ENCODE measurements at regions not wholly inside any gene's neighbourhood (a gene's known extent, or its start where the extent isn't known, plus 50 kb on each side); places are given as distances from the start of the nearest gene placed in this dataset.
A peak's percentile ranks its signal among the peaks of the same experiment; 100 is the strongest.
"Not testable (repeated sequence)": the region's sequence is repeated elsewhere in the genome, so short reads cannot be mapped to it uniquely, and the experiment has no call there.

GRCh38 chr3:182631183-182632076 lies 161.9 kb upstream of the ATP11B start:
- DNase-seq (ENCODE audit: low spot score), result no peak

- DNase-seq (ENCODE audit: low spot score), result no peak
These were observed 161.3 kb upstream of the ATP11B start for GRCh38 chr3:182632077-182632393.

DNA sequence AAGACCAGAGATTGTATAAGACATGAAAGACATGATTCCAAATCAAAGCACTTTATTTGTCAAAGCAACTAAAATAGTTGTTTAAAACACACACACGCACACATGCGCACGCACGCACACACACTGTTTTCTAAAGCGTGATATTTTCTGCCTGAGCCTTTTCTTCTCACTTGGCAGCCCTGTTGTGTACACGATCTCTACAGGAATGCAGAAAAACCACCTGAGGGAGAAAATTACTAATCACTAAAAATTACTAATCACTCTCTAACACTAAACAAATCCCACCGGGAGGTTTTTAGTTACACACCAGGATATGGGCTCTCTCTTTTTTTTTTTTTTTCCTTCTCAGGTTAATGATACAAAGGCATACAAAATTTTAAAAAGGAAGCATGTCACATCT lies 160.1 kb upstream of the ATP11B start:
- DNase-seq (ENCODE audit: low spot score), result no peak

DNA sequence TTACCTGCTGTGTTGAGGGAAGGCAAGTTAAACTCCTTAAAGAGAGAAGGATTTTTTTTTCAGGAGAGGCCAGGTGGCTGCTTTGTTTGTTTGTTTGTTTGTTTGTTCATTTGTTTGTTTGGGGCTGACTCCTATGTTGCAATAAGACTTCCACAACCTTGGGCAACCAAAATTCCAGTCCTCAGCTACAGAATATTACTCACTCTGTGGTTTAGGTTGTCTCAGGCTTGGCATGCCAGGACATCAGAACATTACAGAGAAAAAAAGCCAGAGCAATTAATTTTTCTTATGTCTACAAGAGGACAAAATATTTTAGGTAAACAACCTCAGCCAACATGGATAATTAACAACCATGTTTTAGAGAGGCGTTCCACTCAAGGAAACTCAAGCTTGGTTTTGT lies 156.7 kb upstream of the ATP11B start:
- no peak for DNase-seq (ENCODE audit: low spot score)

GRCh38 chr3:182637350-182638110 lies 155.8 kb upstream of the ATP11B start:
- no peak for DNase-seq (ENCODE audit: low spot score)

DNA sequence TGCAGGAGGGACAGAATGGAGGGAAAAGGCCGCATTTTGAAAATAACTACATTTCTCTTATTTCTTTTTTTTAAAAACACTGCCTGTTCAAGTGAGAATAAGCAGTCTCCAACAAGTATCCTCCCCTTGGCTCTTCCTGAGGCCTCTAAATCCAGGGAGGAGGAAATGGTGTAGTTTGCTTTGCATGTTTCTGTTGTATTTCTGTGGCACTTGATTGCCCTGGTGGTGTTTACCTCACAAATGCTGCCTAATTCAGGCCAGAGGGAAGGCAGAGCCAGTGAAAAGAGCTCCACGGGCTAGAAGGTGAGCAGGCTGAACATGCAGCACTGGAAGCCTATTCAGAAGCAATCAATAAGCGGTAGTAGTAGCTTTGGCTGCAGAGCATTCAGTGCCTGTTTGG lies 149.3 kb upstream of the ATP11B start:
- DNase-seq (ENCODE audit: low spot score), result no peak

DNA sequence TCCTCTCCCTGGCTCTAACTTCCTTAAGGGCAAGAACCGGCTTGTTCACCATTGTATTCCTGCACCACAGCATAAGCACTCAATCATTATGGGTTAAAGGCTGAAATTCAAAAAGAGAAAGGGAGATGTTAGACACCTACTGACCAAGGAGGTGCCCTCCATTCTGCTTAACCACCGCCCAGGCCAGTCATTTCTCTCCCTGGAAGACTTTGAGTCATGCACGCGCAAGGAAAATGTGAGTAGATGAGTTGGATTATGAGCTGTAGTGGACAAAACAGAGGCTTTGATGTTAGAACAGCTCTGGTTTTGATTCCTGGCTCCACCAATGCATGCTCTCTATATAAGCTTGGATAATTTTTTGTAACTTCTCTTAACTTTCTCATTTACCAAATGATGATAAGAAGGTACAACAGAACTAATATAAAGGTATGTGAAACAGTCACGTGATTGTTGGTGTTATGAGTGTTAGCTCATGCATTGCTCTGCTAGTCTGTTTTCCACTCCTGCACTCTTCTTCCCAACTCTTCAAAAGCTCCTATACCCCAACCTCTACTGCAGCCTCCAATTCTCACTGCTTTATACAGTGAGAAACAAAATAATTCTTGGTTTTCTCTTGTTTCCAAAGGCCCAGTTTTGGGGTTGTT lies 148.4 kb upstream of the ATP11B start:
- no peak for DNase-seq (ENCODE audit: low spot score)

- DNase-seq (ENCODE audit: low spot score), result no peak
These were observed 142.7 kb upstream of the ATP11B start for GRCh38 chr3:182650568-182651128.

DNA sequence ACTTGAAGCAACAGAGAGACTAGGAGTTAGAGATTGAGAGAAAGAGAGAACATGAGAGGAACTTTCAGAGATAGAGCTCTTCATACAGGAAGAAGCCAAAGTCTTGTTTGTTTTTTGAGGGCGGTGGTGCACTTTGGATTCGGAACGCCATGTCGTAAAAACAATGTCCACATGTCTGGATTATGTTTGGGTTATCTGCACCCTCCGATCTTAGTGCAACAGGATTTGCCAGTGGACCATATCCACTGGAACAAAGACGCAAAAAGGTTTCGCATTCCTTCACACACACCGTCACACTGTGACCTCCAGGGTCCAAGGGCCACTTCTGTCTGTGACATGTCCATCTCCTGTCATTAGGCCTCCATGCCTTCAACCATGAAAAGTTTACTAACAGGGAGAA lies 141.8 kb upstream of the ATP11B start:
- no peak for DNase-seq (ENCODE audit: low spot score)

GRCh38 chr3:182653065-182653464 lies 140.2 kb upstream of the ATP11B start:
- DNase-seq (ENCODE audit: low spot score), result not testable (repeated sequence)

DNA sequence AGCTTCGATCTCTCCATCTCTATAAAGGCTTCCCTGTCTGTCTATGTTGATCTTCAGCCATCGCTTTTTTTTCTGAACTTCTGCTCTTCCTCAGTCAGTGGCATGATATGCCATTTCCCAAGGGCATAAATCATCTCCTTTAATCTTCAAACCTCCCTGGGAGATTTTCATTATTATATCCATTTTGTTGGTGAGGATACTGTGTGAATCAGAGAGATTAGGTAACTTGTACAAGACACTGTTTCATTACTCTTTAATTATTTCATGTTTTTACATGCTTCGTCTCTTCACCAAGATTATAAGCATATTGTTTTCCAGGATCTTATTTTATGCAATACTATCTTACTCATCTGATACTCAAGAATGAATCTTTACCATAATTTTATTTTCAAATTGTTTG lies 124.8 kb upstream of the ATP11B start:
- DNase-seq (ENCODE audit: low spot score), result no peak

DNA sequence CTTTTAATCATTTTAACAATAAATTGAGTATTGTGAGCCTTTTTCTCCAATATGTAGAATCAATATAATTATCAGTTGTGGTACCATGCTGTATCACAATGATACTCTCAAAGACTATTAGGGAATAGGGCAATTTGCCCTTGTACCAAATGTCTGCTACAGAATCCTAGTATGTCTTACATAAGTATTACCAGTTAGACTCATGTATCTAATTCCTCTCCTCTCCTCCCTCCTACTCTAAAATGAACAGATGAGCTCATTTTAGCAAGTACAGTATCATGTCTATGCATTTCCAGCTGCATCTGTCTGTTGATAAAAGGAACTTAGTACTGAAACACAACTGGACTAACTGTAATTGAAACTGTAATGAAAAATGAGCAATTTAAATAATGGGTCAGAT lies 124.3 kb upstream of the ATP11B start:
- no peak for DNase-seq (ENCODE audit: low spot score)

- no peak for DNase-seq (ENCODE audit: low spot score)
These were observed 121.8 kb upstream of the ATP11B start for GRCh38 chr3:182671541-182671940.

GRCh38 chr3:182671942-182672341 lies 121.4 kb upstream of the ATP11B start:
- DNase-seq (ENCODE audit: low spot score), result no peak

GRCh38 chr3:182673336-182673735 lies 120.0 kb upstream of the ATP11B start:
- no peak for DNase-seq (ENCODE audit: low spot score)

DNA sequence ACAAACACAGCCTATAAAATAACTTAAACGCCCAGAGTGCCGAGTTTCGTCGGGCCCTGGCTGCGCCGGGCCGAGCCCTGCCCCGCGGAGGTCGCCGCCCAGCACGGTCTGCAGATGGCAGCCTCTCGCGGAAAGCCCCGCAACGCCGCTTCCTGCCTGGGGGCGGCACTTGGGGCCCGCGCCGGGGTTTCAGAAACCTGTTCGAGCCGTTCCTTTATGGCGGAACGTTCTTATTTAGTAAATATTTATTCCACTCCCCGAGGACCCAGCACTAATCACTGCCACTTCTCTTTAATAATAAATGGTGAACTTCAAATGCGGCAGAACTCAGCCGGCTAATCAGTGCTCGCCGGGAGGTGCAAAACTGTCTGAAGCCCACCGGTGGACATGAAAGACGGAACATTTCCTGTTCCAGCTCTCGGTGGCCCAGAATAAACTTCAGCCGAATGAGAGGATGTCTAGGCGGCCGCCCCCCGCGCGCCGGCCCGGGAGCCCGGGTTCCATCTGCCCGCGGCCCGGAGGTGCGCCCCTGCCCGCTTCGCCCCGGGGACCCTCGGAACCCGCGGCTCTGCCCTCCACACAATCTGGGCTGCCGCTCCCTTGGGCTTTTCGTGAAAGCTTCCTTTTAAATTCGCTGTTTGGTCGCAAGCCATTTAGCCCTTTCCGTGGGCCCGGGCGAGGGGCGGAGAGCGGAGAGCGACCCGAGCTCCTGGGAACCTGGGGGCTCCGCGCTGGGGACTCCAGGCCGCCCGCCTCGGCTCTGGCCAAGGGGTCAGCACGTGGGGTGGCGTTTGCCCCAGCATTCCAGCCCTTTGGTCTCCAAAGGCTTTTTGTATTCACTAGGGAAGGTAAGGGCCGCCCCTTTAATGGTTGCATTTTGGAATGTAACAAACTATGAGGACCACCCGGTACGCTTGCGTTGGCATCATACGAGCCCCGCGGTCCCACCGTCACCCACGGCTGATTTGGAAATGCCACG lies 110.8 kb upstream of the ATP11B start:
- peak; percentile 78 for DNase-seq (ENCODE audit: low spot score)

DNA sequence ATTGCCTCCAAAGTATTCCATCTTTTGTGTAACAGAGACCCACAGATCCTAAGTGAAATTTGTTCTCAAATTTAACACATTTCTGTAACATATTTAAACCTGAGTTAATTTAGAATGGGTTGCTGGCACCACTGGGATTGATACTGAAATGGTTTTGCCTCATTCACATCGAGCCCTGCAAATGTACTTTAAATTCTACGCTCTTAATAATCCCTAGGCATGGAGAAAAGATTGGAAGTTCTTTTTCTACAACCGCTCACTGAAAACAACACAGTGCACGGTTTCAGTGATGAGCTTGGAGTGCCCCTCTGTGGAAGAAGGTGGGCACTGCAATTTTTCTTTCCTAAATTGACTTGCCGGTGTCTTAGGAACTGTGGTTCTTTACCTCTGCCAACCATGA lies 109.9 kb upstream of the ATP11B start:
- peak; percentile 75 for DNase-seq (ENCODE audit: low spot score)

DNA sequence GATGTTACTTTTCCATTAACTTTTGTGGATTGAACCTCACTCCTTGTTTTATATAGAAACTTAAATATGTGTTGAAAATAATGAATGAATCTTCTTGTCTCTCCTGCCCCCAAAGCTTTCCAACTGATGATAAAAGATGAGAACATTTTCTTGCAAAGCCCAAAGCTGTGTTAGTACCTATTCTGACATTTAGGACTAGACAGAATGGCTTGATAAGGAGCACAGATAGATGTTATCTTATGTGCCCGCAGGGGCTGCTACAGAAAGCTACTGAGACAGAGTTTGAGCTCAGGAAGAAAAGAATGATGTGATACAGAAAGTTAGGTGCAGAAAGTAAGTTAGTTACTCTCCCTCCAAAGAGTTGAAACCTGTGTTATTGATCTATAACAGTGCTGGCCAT lies 109.4 kb upstream of the ATP11B start:
- DNase-seq (ENCODE audit: low spot score), result no peak

GRCh38 chr3:182686033-182686886 lies 107.0 kb upstream of the ATP11B start:
- DNase-seq (ENCODE audit: low spot score), result no peak

- no peak for DNase-seq (ENCODE audit: low spot score)
These were observed 103.1 kb upstream of the ATP11B start for GRCh38 chr3:182690172-182690571.

GRCh38 chr3:182692021-182692420 lies 101.3 kb upstream of the ATP11B start:
- DNase-seq (ENCODE audit: low spot score), result no peak
